HG03460 (cell line): ENCODE measurements at regions not wholly inside any gene's neighbourhood (a gene's known extent, or its start where the extent isn't known, plus 50 kb on each side); places are given as distances from the start of the nearest gene placed in this dataset.

ENCODE experiments used
- ATAC-seq: cut with Tn5 transposase; IDR thresholded peaks from one replicate; pipeline ENCODE4 v1.9.1; 2021; ENCODE audit not compliant: unreplicated experiment

DNA sequence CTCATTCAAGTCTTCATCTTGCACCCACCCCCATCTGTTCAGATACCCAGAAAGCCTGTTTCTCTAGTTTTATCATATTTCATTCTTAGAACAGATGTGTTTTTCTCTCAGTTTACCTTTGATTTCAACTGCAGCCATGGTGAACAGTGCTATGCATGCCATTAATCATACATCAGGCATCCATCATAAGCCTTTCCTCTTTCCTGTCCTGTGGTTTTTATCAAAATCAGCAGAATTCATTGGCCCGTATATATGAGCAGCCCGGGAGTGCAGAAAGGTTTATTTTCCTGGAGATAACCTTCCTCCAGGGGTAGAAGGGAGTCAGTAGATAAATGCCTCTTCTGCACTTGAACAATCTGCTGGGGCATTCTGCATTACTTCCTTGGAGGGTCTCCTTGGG, 65.7 kb downstream of the IL21 start:
- ATAC-seq, result no peak

GRCh38 chr4:122553432-122553831, 67.4 kb downstream of the IL21 start:
- no peak for ATAC-seq

DNA sequence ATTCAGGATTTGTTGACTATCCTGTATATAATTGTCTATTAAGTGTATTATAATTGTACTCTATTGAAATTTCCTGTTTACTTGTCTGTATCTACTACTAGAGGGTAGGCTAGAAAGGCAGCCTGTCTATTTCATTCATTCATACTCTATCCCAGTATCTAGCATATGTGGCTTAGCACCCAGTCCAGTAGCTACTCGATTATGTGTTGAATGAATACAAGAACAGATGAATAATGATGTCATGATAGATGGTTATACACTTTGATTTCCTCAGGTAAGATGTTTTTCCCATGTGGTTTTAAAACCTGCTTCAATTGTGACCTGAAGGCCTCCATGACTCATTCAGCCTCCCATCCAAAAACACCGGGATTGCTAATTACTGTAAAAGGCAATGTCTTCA, 68.0 kb downstream of the IL21 start:
- no peak for ATAC-seq

GRCh38 chr4:122548886-122549630, 71.8 kb downstream of the IL21 start:
- no peak for ATAC-seq

- no peak for ATAC-seq
Observed at GRCh38 chr4:122548452-122548851, 72.4 kb downstream of the IL21 start.

GRCh38 chr4:122542411-122543236, 78.2 kb downstream of the IL21 start:
- peak; percentile 85 for ATAC-seq

GRCh38 chr4:122541996-122542395, 78.9 kb downstream of the IL21 start:
- peak; percentile 15 for ATAC-seq

DNA sequence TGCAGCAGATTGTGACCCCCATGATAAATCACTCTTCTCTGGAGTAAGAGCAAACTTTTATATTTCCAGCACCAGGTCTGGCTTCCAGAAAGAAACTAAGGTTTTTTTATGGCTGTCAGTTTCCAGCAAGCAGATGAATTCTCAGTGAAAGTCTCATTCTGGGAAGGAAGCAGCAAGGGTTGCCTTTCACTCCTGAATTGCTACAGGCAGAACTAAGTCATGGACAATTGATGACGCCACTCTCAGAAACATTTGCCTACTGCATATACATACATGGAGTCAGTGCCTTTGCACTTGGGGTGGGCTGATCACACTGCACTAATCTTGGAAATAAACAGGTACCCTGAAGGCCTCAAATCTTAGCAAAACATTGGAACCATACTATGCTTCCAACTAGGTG, 80.0 kb downstream of the IL21 start:
- no peak for ATAC-seq

- no peak for ATAC-seq
Observed at GRCh38 chr4:122539861-122540465, 80.9 kb downstream of the IL21 start.

DNA sequence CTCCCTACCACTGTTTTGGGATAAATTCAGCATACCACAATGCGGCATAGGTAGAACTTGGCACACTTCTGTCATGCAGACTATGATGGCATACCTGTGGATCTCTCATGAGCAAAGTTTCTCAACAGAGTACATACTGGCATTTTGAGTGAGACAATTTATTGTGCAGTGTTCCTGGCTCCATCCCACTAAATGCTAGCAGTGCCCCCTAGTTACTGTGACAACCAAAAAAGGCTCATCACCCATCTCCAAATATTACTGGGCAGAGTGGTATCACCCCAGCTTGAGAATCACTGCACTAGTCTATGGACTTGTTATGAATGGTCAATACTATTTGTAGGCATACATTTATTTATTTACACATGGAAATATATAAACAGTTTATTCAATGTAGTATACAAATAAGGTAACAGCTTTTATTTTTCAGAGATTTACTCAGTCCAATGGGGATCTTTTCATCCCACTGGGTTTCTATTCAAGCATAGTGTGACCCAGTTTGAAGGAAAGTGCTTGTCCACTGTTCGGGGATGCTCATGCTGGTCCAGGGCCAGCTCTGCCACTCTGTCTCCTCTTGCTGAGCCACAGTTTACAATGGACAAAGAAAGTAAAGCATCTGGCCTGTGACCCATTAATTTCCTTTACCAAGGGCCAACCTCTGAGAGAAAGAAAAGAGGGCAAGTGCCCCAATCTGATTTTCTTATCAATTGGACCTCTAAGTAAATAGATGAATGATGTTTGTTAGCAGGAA, 81.0 kb upstream of the IL2 start:
- no peak for ATAC-seq

DNA sequence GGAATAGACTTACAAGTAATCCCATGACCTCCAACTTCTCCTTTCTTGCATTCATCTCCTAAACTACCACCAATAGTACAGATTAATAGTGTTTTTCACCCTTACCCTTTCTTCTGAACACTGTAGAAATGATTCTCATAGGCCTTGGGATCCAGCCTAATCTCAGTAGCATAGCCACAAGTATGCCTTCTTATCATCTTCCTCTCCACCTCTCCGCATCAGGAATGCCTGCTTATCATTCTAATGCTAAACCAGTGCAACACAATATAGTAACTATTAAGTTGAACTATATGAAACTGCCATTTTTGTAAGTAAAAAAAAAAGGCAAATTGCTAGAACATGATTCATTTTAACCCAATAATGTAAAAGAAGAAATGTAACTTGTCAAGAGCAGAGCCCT, 79.5 kb upstream of the IL2 start:
- ATAC-seq, result no peak

DNA sequence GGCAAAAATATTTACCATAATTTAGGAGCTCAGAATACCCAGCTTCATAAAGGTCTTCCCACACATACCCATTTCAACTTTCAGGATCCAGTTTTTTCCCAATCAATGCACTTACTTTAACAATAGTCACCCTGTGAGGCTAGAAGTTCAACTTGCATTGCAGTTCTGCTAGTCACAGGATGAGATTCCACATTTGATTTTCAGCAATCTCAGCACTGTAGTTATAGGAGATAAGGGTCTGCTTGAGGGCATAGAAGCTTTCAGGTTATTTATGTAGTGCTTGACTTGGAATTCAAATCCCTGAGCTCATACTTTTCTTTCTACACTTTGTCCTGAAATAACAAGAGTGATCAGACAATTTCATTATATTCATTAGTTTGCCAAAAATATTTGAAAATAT, 78.3 kb upstream of the IL2 start:
- no peak for ATAC-seq

GRCh38 chr4:122533841-122534240, 77.3 kb upstream of the IL2 start:
- ATAC-seq, result no peak

- ATAC-seq, result no peak
Observed at GRCh38 chr4:122532766-122533165, 76.2 kb upstream of the IL2 start.

DNA sequence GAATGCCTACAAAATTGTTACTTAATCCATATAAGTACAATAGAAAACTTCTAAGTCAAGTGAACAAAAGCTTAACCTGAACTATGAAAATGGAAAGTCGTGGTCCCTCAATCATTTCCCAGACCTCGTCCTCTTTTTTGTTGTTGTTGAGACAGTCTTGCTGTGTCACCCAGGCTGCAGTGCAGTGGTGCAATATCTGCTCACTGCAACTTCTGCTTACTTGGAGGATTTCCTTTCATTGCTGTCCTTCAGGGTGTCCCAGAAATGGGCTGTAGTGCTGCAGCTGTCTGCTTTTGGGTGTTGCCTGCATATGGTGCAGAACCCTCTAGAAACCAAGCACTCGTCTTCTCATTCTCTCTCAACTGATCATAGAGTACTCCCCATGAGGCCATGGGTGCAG, 75.0 kb upstream of the IL2 start:
- no peak for ATAC-seq

DNA sequence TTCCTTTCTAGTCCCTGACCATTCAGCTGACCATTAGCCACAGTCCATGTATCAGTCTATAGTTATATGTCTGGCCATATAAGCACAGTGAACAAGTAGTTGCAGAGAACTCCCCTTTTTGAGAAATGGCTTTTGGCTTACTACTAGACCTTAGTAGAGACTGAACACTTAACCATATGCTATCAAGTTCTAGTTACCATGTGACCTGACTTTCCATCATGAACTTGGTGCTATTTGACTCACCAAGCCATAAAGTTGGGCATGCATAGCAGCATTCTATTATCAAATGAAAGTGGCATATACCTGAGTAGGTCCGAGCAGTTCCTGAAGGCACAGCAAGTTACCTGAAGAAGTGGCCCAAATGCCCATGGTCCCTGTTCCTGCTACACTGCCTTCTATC, 74.5 kb upstream of the IL2 start:
- ATAC-seq, result no peak

DNA sequence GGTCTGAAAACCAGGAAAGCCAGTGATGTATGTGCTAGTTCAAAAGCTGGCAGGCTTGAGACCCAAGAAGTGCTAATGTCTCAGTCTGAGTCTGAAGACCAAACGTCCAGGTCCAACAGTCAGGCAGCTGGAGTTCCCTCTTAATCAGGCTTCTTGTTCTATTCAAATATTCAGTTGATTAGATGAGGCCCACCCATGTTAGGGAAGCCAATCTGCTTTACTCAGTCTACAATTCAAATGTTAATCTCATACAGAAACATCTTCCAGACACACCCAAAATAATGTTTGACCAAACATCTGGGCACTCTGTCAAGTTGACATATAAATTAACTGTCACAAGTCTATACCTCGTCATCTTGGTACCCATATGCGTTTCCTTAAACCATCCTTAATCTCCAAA, 72.4 kb upstream of the IL2 start:
- no peak for ATAC-seq

DNA sequence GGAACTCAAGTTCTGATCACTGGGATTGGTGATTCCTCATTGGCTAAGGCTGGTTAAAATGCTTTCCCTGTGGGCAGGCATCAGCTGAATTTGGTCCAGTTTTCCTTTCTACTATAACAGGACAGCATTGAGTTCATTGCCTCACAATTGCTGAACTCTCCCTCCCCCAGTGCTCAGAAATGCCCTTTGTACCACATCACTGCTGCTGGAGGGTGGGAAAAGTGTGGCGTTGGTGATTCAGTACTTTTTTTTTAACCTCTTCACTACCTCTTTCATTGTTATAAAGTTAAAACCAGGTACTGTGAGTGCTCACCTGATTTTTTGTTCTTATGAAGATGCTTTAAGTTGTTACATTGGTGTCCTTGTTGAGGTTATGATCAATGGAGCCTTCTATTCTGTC, 69.3 kb upstream of the IL2 start:
- ATAC-seq, result no peak

DNA sequence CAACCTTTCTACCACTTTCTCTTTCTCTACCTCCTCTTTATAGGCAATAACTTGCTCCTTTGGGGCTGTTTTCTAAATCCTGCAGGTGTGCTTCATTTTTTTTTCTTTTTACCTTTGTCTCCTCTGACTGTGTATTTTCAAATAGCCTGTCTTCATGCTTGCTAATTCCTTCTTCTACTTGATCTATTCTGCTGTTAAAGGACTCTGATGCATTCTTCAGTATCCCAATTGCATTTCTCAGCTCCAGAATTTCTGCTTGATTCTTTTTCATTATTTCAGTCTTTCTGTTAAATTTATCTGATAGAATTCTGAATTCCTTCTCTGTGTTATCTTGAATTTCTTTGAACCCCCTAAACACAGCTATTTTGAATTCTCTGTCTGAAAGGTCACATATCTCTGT, 67.7 kb upstream of the IL2 start:
- ATAC-seq, result no peak

DNA sequence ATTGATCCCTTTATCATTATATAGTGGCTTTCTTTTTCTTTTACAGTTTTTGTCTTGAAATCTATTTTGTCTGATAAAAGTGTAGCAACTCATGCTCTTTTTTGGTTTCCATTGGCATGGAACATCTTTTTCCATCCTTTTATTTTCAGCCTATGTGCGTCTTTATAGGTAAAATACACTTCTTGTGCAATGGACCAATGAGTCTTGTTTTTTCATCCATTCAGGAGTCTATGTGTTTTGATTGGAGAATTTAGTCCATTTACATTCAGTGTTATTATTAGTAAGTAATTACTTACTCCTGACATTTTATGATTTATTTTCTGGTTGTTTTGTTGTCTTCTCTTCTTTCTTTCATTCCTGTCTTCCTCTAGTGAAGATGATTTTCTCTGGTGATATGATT, 66.4 kb upstream of the IL2 start:
- no peak for ATAC-seq

DNA sequence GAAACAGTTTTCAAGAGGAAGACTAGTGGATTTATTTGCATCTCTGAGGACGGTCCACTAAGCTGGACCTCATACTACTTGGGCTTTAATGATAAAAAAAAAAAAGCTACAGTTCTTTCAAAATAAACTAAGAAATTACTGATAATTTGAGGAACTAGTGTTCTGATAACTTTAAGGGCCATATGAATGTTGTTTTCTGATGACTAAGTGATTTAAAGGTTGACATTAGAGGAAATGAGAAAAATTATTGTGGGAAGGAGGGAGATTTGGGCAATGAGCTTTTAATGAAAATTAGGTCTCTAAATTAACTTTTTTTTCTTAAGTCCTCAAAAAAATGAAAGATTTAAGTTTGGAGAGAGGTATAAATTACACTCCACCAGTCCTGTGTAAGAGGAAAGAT, 60.8 kb upstream of the IL2 start:
- ATAC-seq, result no peak
